ENCODE measurements at regions not wholly inside any gene's neighbourhood (a gene's known extent, or its start where the extent isn't known, plus 50 kb on each side); places are given as distances from the start of the nearest gene placed in this dataset.

DNA sequence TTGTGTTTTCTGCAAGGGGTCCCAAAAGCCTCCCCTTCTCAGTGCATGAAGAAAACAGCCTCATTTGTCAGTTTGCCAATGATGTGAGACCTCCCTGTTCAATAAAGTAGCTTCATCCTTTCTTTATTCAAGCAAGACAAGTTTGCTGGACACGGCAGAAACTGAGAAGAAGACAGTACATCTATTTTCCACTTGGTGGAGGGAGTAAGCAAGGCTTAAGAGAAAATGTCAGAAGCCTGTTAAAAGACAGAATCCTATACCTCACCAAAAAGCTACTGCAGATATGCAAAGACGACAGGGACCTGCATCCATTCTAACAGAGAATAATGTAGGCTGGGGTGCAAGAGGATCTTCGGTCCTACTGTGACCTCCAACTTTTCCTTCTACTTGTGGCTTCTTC, 506.8 kb upstream of the VRK2 start:
- no peak for DNase-seq (ENCODE audit: low read depth in 4 of 4, low spot score in 3 of 4)

DNA sequence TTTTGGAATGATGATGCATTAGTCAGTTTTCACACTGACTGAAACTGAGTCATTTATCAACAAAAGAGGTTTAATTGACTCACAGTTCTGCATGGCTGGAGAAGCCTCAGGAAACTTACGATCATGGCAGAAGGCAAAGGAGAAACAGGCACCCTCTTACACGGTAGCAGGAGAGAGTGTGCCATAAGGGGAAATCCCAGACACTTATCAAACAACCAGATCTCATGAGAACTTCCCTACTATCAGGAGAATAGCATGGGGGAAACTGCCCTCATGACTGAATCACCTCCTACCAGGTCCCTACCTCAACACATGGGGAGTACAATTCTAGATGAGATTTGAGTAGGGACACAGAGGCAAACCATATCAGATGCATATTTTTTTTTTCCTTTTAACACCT, 504.5 kb upstream of the VRK2 start:
- no peak for DNase-seq (ENCODE audit: low read depth in 4 of 4, low spot score in 3 of 4)

DNA sequence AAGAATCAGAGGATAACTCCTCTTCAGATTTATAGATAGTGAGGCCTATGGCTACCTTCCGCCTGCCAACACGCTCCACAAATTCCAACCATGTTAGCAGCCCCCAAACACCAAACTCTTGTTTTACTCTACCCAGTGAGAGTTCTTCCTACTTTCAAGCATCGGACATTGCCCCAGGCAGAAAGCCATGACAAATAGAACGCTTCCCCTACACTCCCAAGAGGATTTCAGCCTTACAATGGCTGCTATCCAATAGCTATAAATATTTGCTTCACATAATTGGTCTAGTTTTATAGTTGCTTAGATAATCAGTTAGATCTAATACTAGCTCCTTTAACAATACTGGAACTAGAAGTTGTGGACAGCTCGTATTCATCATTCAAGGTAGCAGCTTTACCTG, 503.4 kb upstream of the VRK2 start:
- no peak for DNase-seq (ENCODE audit: low read depth in 4 of 4, low spot score in 3 of 4)

DNA sequence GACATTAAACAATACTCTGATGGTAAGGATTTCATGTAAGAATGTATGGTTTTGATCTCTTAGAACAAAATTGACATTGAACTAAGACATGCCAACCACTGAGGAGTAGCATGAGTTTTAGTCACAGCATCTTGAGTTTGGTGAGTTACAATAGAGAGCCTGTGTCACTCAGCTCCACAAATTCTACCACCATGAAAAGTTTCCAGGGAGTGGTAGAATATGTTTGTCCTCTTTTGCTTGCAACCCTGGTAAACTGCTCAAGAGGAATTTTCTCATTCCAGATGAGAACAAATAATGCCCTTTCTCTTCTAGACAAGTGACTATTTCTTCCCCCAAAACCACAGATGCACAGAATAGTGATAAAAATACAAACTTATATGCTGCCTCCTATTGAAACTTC, 502.0 kb upstream of the VRK2 start:
- DNase-seq (ENCODE audit: low read depth in 4 of 4, low spot score in 3 of 4): no peak

DNA sequence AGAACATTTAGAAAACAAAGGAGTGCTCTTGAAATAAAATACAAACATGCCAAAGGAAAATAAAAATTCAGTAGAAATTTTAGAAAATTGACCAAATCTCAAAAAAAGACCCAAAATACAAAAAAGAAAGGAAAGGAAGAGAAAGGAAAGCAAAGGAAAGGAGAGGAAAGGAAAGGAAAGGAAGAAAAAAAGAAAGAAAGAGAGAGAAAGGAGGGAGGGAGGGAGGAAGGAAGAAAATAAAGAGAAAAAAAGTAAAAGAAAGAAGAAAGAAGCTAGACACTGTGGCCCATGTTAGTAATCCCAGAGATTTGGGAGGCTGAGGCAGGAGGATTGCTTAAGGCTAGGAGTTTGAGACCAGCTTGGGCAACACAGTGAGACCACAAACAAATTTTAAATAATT, 500.1 kb upstream of the VRK2 start:
- DNase-seq (ENCODE audit: low read depth in 4 of 4, low spot score in 3 of 4): no peak

DNA sequence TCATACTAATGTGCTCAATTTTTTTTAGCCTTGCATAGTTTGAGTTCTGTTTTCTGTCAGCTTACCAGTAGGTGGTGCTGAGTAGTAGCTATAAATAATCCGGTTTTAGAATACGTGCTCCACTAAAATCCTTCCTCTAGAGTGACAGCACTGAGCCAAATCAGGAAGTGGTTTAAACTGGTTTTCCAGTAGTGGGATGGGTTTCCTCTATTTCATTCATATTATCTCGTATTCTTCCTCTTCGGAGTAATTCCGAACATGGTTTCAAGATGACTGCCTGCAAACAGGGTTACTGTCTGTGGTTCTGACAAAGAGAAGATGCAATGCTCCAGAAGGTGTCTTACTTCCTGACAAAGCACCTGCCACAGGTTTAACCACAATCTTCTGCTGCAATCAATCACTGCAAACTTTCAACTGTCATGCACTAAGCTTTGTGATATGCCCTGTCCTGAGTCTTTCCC, 496.9 kb upstream of the VRK2 start:
- no peak for DNase-seq (ENCODE audit: low read depth in 4 of 4, low spot score in 3 of 4)

DNA sequence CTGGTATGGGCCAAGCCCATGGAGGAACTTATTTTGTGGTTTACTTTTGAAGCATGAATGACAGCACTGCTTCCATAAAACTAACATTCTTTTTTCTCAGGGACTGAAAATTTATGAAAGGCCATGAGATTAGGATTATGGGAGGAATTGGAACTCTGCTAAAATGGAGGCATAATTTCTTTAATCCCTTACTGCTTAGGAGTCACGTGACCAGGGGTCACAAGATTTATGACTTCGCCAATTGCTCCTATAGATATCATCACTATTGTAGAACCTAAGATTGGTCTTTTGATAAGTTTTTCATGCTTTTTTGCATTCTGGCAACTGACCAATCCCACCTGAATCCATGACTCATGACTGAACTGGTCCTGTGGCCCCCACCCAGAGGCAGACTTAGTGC, 495.7 kb upstream of the VRK2 start:
- no peak for DNase-seq (ENCODE audit: low read depth in 4 of 4, low spot score in 3 of 4)

DNA sequence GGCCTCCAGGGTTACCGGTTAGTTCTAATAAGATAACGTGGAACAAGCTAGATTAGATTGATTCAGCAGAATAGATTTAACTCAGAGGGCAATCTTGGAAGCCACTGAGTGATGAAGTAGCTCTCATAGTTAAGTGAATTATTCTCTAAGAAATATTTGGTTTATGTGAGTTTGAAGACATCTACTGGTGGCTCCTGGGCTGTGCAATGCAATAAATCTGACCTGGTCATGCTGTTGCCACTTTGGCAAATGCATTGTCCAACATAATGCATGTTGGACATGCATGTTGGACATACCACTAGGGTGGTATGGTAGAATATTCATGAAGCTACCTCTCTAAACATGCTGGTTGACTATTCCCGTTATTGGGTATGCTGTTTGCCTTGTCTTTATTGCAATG, 493.7 kb upstream of the VRK2 start:
- no peak for DNase-seq (ENCODE audit: low read depth in 4 of 4, low spot score in 3 of 4)

DNA sequence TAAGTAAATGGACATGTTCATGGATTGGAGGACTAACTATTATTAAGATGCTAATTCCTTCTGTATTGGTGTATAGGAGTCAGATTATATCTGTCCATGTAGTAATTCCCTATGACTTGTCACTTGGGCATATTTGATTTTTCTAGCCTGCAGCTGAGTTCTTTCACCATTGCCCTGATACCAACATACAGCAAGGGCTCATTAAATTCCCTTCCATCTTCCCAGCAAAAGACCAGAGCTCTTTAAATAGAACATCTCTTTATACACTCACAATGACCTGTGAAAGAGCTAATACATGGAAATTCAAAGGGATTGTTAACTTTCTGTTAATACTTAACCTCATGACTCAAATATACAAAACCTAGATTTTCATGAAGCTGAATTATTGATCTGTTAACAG, 492.3 kb upstream of the VRK2 start:
- DNase-seq (ENCODE audit: low read depth in 4 of 4, low spot score in 3 of 4): no peak

DNA sequence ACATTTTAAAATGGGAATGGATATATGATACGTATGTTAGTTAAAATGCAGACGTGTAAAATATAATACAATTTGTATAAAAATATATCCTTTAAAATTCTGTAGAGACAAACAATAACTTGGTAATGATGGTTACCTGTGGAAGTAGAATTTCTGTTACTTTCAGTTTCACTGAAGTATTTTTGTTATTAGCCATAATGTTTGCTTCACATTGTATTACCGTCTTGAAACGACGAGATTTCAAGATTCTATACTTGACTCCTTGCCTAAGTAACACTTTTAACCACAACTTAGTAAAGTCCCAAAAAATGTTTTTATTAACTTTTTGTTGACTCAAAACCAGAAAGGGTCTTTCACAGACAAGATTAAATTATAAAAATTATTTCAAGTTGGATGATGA, 488.3 kb upstream of the VRK2 start:
- no peak for DNase-seq (ENCODE audit: low read depth in 4 of 4, low spot score in 3 of 4)

DNA sequence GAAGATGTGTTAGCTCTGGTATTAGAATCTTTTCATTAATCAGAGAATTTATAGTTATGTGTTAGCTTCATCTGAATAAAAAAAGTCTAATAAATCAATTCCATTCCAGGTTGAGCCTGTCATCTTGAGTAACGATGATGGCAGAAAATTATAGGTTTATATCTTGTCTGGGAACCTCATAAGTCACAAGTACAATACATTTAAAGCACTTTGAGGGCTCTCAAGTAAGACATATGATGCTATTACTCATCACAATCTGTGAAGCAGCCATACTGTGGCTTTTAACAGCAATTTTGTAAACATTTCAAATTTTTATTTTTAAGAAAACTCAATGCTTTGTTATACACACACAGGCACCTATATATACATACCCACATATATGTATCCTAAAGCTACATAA, 484.1 kb upstream of the VRK2 start:
- no peak for DNase-seq (ENCODE audit: low read depth in 4 of 4, low spot score in 3 of 4)

DNA sequence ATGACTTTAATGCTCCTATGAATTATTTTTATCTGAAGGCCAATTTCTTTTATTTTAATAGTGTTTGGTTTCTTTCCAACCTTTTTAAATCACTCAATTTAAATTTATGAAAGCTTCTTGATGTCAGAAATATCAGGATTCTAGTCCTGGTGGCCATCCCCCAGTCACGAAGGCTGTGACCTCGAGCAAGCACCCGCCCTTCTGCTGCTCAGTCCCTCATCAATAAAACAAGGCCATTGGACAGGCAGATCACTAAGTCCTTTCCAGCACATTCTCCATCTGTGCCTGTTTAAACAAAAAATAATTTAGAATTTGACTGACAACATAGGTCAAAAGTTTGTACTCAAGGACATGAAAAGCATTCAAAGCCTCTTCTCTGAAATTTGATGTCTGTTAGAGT, 483.6 kb upstream of the VRK2 start:
- no peak for DNase-seq (ENCODE audit: low read depth in 4 of 4, low spot score in 3 of 4)

DNA sequence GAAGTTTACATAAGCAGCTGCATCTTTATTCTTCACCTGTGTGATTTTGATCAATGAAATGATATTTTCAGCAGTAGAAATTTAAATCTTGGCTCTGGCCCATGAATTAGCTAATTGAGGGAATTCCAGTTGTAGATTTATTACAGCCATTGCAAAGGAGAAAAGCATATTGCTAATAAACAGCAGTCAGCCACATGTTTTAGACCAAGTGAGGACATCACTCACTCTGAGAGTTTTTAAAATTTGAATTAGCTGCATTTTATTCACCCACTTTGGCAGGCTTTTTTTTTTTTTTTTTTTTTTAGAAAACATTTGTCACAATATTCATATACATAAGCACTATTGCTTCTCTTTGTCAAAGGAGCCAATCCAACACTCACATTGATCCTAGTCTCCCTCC, 479.4 kb upstream of the VRK2 start:
- DNase-seq (ENCODE audit: low read depth in 4 of 4, low spot score in 3 of 4): no peak

DNA sequence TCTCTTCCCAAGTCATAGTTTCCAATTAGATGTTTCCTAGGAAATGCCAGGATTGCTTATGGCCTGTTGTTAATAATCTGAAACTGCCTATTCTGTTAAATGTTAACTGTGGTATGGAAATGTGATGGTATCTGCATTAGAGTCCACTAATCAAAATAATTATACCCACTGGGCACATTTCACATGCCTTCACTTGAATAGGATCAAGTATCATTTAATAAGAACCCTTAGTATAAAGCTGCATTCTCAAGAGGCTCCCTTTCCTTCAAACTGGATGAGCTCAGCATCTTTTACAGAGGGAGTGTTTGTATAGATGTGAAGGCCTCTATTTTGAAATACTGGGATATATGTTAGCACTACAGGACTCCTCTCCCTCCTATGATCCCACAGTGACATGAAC, 477.2 kb upstream of the VRK2 start:
- DNase-seq (ENCODE audit: low read depth in 4 of 4, low spot score in 3 of 4): no peak

DNA sequence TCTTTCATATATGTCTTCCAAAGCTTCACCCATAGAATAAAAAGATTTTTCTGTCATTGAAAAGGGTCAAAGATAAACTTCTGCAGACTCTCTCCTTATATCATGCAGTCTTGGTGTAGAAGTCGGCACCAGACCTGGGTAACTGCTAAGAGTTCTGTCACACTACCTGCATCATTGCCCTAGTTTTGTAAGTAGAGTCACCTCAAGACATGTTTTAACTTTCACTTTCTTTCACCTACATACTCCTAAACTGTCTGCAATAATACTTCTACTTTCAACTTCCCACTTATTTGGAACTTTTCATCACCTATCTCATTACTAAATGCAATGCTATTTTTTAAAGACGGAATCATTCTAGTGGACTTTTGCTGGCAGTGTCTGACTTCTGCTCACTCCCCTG, 475.6 kb upstream of the VRK2 start:
- no peak for DNase-seq (ENCODE audit: low read depth in 4 of 4, low spot score in 3 of 4)

DNA sequence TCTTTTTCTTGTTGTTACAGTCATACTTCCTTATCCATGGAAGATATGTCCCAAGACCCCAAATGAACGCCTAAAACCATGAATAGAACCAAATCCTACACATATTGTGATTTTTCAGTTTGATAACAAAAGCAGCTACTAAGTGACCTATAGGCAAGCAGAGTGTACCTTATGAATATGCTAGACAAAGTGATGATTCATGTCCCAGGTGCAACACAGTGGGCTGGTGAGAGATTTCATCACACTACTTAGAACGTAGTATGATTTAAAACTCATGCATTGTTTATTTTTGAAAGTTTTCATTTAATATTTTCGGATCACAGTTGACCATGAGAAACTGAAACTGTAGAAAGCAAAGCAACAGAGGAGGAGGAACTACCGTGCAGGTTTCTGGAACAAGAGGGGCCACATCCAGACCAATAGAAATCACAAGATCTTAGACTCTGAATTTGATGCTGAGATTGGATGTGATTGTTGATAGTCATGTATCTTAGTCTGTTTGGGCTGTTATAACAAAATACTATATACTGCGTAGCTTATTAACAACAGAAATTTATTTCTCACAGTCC, 470.8 kb upstream of the VRK2 start:
- DNase-seq (ENCODE audit: low read depth in 4 of 4, low spot score in 3 of 4): no peak

DNA sequence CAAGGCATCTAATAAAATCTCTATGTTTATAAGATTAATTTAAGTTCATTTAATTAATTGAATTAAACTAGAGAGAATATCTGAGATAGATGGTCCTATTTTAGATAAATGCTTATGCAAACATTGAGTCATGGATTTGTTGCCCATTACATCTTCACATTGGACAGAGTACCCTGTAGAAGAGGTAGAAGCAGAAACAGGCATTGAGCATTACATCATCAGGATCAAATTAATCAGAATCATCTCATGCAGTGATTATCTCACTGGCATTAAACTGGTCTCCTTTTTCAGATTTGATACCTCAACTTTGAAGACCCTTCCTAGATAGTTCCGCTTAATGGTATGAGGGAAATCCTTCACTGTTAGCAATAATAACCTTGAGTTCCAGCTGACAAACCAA, 469.6 kb upstream of the VRK2 start:
- DNase-seq (ENCODE audit: low read depth in 4 of 4, low spot score in 3 of 4): no peak

DNA sequence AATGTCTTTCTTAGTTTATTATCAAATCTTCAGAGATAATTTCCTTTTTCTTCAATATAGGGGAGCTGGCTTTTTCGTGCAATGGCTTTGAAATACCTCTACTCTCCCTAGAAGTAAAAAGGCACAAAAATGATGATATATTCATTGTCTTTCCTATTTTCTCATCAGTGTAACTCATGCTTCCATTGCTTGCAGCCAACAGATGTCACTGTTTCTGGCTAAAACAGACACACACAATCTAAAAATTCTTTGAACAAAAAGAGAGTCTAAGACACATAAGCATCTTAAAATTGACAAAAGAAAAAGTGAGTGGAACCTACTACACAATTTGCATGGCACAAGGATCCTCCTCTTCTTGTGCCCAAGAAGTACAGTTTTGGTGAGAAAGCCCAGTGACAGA, 448.7 kb upstream of the VRK2 start:
- no peak for DNase-seq (ENCODE audit: low read depth in 4 of 4, low spot score in 3 of 4)

DNA sequence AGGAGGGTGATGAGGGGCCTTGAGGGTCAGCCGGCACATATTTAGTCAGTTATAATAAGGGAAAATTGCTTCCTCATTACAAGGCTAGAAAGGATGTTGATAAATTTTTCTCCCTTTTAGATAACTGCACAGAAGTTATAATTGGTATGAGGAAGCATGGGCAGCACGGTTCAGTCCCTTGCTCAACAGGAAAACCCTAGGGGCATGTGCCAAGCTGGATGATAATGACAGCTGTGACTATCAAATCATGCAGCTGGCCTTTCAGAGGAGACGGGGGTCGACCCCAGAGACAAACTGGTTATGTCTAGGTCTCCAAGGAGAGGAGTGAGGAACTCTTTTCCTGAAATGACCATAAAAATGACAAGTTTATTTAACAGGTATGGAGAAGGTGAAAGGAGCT, 448.1 kb upstream of the VRK2 start:
- no peak for DNase-seq (ENCODE audit: low read depth in 4 of 4, low spot score in 3 of 4)

DNA sequence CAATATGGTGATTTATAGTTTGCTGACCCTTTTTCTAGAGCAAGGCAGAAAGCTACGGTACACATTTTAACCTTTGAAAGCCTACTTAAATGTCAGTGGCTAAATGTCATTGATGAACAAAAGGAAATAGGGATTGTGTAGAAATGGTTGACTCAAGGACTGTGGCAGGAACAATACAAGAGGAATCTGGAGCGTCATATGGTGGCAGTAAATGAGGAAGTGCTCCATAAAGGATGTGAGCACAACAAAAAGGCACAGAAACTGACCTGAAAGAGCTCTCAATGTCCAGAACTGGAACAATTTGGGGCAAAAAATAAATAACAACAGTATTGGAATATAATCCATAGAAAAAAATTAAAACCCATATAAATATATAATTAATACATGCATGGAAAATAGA, 443.9 kb upstream of the VRK2 start:
- DNase-seq (ENCODE audit: low read depth in 4 of 4, low spot score in 3 of 4): no peak

DNA sequence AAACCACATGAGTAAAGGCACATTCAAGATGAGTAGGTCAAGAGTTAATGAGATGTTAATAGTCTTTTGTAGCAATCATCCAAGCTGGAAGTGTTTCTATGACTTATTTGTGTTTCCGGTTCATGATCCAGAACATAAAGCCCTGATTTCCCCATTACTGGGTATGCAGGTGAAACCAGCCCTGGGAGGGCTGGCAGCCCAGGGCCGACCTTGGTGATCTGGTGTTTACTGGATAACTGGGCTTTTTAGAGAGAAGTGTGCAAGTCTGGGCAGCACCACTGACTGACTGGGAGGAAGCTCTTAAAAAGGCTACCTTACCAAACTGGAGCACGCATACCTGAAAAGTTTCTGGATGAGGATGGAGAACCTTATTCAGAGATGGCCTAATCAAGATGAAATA, 431.6 kb upstream of the VRK2 start:
- no peak for DNase-seq (ENCODE audit: low read depth in 4 of 4, low spot score in 3 of 4)

DNA sequence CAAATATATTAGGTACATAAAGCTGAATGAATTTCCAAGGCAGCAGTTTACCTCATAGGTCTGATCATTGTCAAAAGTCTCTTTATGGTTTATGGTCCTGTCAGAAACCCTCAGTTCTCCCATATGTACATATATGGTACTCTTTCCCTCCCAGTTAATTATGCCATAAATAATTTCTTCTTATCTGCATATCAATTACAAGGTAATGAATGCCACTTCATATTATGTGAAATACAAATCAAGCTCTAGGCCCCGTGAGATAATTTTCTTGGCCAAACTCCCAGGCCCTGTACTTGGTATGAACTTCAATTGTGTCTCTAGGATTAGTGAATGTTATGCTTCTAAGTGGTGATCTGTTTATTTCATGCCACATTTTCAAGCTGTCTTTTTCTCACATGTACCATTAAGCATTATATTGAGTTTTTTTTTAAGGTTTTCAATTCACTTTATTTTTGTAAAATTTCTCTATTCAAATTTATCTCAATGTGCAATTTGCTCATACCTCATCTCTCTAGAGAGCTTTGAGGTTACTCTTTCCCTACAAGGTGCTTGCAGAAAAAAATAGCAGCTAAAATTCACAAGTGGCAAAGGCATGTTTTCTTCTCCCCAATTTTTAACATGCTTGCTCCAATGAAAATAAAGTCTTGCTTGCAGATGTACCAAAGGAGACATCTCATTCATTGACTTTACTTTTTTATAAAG, 430.6 kb upstream of the VRK2 start:
- no peak for DNase-seq (ENCODE audit: low read depth in 4 of 4, low spot score in 3 of 4)

DNA sequence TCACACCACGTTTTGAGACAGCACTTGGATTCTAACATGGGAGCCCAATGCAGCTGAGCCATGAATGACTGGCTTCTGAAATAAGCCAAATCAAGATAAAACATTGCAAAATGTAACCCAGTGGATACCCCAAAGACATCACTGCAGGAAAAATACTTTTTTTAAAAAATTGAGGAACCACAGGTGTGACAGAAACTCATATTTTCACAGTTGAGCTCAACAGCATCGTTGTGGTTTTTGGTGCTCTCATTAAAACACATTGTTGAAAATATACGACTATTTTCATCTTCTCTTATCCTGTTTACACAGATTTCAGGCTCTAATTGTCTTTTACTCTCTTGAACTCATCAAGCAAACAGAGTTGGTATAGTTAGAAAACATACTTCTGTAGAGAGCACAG, 429.3 kb upstream of the VRK2 start:
- no peak for DNase-seq (ENCODE audit: low read depth in 4 of 4, low spot score in 3 of 4)
